NCI-H748 (cell line): ENCODE measurements at regions not wholly inside any gene's neighbourhood (a gene's known extent, or its start where the extent isn't known, plus 50 kb on each side); places are given as distances from the start of the nearest gene placed in this dataset.

Experiments
- DNase-seq: peaks from one replicate; lab custom pipeline; 2025; ENCODE audit not compliant: unreplicated experiment; lab: John Stamatoyannopoulos, UW

DNA sequence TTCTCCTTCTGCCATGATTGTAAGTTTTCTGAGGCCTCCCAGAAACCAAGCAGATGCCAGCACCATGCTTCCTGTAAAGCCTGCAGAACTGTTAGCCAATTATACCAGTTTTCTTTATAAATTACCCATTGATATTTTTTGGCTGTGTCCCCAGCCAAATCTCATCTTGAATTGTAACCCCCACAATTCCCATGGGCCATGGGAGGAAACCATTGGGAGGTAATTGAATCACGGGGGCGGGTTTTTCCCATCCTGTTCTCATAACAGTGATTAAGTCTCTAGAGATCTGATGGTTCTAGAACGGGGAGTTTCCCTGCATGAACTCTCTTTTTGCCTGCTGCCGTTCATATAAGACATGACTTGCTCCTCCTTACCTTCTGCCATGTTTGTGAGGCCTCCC, 788.5 kb downstream of the C6orf118 start:
- DNase-seq = no peak

- no peak for DNase-seq
Measured at GRCh38 chr6:164507206-164507940, 802.0 kb downstream of the C6orf118 start.

DNA sequence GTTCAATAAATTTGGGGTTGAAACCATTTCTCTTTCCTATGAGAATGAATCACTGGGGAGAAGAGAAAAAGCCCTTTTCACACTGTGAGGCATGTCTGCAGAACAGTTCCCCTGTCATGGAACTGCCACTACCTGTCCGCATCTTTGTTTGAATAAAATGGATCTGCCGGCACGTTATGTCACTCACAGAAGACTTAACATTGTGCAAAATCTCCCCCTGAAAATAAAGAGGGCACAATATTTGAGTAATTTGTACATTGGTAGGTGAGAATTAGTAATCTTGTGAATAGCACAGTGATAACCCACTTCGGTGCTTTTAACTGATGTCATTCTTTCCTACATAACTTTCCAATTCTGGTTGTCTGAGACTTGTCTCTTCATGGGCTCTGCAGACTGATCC, 804.0 kb downstream of the C6orf118 start:
- no peak for DNase-seq

- DNase-seq = peak; percentile 13
Measured at GRCh38 chr6:164502833-164503232, 806.6 kb downstream of the C6orf118 start.

DNA sequence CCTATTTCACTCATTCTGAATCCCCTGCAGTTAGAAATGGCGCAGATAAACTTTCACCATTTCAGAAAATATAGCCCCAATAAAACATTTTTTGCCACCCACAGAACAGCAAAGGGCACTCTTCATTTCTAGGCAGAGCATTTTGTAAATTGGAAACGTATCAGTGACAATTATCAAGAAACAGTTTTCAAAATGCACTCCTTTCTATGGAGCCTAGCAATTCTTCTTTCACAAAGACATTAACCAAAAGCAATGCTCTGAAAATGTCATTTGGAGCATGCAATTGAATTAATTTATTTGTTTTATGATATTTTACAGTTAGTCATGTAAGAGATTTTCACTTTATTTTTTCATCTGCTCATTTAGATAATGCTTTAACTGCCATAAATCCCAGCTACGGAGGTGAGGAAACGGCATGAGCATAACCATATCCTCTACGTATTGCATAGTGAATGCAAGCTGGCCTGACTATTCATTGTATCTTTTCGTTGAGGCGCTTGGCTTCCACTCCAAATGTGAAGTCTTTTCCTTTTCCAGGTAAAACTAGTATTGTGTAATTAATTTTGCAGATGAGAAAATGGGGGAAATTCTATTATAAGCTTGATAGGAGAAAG, 813.4 kb downstream of the C6orf118 start:
- no peak for DNase-seq

DNA sequence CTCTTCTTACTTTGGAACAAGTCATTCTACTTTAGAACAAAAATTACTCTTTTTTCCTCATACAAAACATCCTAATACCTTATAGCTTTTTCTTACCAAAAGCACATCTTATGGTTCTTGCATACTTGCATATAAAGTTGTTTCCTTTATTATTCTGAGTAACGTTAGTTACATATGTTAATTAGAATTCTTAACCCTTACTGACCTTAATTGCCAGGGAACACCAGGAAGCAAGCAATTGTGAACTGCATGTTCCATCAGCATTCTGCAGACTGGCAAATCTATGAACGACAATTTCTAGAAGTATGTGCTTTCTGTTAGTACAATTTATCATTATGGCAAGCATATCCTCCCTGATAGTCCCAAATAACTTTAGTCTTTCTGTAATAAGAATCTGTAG, 831.0 kb downstream of the C6orf118 start:
- no peak for DNase-seq

DNA sequence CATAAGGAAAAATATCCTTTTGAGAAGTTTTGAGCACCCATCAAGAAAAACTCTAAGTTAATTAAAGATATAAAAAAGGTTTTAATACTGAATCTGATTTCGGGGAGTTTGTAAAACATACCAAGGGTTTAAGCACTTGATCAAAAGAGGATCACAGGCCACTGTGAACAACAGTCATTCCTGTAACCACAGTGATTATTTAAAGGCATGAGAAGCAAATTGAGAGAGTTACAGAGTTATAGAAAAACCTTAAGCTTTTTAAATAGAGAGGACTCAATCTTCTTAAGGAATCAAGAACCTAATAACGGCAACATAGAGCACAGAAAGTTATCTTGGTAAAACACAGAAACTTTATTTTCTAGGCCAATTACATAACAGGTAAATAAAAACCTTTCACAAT, 831.6 kb downstream of the C6orf118 start:
- no peak for DNase-seq

GRCh38 chr6:164477101-164477500, 832.3 kb downstream of the C6orf118 start:
- DNase-seq = no peak

DNA sequence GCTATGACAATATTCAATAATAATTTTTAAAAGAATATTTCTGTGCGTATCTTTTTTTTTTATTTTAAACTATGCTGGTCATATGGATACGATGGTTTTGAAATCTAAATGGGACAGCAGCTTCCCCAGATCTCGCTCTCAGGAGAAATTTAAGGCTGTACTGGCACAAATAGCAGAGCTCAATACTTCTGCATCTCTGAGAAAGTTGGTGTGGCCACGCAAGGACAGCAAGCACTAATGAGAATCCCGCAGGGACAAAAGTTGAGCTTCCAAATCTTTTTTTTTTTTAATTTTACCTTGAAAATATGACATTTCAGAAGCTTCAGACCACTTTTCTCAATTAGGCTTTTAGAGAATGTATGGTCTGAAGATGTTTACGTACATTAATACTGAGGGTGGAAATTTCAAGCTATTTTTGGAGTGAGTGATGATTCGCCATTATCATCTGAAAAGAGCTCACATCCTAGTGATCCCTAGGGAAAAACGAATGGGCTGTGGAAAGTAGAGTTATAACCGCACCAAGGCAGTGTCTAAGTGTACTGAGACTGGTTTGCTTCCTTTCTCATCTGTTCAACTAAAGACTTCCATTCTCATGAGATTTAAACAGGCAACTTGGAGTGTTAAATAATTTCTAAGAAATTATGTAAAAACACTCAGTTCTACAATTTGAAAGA, 840.0 kb downstream of the C6orf118 start:
- no peak for DNase-seq

DNA sequence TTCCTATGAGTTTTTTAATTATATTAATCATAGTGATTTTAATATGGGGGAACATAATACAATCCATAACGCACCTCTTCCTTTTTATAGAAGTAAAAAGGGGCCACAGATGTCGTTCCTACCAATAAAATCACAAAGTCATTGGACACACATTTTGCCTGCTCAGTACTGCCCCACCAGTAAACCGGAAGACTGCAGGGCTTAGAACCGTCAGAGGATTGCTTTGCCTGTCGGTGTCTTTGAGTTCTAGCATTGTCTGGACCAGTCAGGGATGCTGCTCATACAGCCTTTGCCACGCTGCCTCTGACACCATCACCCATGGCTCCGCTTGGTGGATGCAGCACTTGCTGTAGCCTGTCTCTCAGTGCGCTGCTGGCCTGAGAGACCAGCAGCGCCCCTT, 853.6 kb downstream of the C6orf118 start:
- no peak for DNase-seq

DNA sequence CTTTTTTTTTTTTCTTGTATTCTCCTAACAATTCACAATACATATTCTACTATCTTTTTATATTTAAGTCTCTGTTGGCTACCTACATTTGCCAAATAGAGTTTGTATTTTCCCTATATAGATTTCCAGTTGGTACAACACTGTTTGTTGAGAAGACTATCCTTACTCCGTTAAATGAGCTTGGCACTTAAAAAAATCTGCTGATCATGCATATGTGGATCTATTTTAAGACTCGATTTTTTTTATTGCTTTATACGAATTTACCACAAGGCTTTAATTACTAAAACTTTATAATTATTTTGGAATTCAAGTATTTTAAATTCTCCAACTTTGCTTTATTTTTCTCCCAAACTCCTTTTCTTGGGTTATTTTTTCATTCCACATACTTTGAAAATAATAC, 855.6 kb downstream of the C6orf118 start:
- DNase-seq = no peak

- no peak for DNase-seq
Measured at GRCh38 chr6:164442572-164442971, 866.8 kb downstream of the C6orf118 start.

GRCh38 chr6:164439331-164439730, 870.1 kb downstream of the C6orf118 start:
- no peak for DNase-seq

GRCh38 chr6:164436976-164437375, 872.4 kb downstream of the C6orf118 start:
- no peak for DNase-seq

- DNase-seq = no peak
Measured at GRCh38 chr6:164427728-164428402, 881.5 kb downstream of the C6orf118 start.

DNA sequence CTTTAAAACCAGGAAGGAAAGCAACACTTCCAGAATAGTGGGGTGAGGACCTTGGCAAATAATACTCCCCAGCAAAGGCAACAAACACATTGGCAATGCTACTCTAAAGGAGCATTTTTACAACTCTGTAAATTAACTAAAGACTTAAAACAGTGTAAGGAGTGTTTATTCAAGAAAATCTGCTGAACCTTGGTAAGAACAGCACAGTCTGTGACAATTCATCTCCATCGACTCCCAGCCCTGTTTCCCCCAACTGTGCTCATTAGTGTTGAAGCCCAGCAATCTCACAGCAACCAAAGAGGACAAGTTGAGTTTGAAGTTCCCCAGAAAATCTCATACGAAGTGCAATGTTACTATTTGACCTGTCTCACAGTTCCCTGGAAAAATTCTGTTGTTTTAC, 884.9 kb downstream of the C6orf118 start:
- no peak for DNase-seq

DNA sequence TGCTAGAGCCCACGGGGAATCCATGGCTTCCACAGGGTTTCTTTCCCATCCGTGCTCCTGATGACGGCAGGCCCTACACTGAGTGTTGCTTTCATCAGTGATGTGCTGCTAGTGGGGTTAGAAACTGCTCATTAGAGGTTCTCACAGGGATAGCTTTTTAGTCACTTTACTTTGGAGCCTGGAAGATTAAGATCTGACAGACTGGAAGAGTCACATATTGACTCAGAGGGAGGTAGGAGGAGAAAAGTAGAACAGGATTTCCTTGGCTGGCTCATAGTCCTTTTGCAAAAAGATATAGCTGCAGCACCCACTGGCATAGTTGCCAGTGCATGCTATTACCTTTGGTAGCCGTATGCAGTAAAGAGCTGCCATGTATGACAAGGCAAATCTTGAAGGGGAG, 890.3 kb downstream of the C6orf118 start:
- no peak for DNase-seq

DNA sequence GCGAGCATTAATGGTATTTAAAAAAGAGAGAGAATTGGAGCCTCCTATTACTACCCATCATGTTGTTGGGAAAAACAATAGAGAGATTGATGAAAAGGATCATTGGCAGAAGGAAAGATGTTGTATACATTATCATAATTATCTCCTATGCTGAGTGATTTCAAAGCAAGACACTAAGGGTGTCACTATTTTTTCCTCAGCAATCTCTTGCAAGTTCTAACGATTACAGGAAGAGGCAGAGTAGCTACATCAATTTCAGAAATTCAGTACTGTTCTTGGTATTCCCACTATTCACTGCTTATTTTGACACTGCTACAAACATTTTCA, 891.2 kb downstream of the C6orf118 start:
- no peak for DNase-seq

GRCh38 chr6:164417537-164418261, 891.7 kb downstream of the C6orf118 start:
- DNase-seq = peak; percentile 12

DNA sequence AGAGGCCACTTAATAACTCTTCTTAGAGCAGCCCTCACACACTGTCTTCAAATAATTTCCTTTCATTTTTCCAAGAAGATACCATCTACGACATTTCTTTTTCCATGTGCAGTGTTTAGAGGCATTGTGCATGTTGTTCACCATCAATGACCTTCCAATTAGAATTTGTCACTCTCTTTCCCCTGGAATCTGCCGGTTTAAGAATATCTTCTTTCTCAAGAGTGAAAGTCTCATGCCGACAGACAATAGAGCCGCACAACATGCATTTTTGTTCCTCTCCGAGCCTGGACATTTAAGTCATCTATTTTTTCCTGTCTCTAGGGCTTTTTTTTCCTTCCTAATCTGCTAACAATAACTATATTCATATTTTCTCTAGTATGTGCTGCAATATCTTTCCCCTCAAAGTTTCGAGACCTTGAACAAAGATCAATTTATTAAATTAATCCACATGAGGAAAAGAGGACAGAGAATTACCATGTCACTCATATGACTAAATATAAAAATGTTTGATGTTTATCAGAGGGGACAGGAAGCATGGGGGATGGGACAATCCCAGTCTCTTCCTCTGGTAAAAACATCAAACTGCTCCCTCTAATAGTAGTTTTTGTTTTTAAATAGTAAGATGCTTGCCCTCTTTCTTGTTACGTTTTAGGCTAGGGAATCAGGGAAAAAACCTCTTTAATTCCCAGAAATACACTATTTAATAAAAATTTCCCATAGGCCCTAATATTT, 893.4 kb downstream of the C6orf118 start:
- no peak for DNase-seq

DNA sequence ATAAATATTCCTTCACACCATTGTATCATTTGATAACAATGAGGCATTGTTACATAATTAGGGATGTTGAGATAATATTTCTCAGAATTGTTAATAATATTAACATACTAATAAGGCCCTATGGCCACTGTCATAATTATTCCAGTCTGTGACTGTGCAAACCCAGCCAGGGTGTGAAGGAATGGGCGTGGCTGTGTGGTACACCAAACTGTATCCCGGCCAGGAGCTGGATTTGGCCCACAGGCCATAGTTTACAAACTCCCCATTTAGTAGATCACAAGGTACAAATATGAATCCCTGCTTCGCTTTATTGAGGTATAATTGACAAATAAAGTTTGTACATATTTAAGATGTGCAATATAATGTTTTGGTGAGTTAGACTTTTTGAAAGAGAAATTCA, 894.7 kb downstream of the C6orf118 start:
- no peak for DNase-seq
